ENCODE measurements at regions not wholly inside any gene's neighbourhood (a gene's known extent, or its start where the extent isn't known, plus 50 kb on each side); places are given as distances from the start of the nearest gene placed in this dataset.

- no peaks in the 10 kb centered on the region for H3K9me2 ChIP-seq (replicated peaks; ENCODE audit: insufficient read depth, low read length)
Observed at GRCh38 chr13:67469623-67470022, 239.5 kb upstream of the PCDH9 start.

DNA sequence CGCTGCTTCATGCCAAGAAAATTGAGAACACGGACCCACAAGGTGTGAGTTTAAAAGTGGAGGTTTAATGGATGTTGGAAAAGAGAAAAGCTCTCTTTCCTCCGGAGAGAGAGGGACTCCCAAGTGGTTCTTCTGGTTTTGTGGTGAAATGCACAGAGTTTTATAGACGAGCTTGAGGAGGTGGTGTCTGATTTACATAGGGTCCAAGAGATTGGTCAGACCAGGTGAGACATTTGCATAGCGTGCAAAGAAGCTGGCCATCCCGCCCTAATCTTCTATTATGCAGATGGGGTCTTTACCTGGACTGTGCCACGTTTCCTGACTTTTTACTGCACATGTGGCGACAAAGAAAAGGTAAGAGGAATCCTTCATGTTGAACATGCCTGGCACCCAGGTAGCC lies 236.4 kb upstream of the PCDH9 start:
- Histone ChIP-seq H3K36me3 (replicated peaks; ENCODE audit: insufficient read depth, low read length) (no peaks in the 10 kb centered on the region), H3F3A (ENCODE audit: insufficient read depth, low read length) (no peaks in the 10 kb centered on the region), H3K9me3 (replicated peaks; ENCODE audit: insufficient read depth, low read length) (no peaks in the 10 kb centered on the region), H3K79me2 (ENCODE audit: low read length) (no peaks in the 10 kb centered on the region), H3K4me1 (ENCODE audit: low read length) (no peaks in the 10 kb centered on the region), H3K27me3 (replicated peaks; ENCODE audit: insufficient read depth, low read length) (no peaks in the 10 kb centered on the region), H3K27ac (ENCODE audit: low read length) (no peak overlapping the region), H2AFZ (ENCODE audit: low read length) (no peak overlapping the region), H3K9ac (ENCODE audit: low read length) (no peak overlapping the region), H3K4me3 (ENCODE audit: low read length) (no peak overlapping the region), H4K20me1 (ENCODE audit: insufficient read depth, low read length) (no peaks in the 10 kb centered on the region), H3K9me2 (replicated peaks; ENCODE audit: insufficient read depth, low read length) (no peaks in the 10 kb centered on the region), H3K4me2 (ENCODE audit: low read depth, low read length) (no peak overlapping the region)
- DNase-seq = no peak
- TF ChIP-seq, protein P1, sequence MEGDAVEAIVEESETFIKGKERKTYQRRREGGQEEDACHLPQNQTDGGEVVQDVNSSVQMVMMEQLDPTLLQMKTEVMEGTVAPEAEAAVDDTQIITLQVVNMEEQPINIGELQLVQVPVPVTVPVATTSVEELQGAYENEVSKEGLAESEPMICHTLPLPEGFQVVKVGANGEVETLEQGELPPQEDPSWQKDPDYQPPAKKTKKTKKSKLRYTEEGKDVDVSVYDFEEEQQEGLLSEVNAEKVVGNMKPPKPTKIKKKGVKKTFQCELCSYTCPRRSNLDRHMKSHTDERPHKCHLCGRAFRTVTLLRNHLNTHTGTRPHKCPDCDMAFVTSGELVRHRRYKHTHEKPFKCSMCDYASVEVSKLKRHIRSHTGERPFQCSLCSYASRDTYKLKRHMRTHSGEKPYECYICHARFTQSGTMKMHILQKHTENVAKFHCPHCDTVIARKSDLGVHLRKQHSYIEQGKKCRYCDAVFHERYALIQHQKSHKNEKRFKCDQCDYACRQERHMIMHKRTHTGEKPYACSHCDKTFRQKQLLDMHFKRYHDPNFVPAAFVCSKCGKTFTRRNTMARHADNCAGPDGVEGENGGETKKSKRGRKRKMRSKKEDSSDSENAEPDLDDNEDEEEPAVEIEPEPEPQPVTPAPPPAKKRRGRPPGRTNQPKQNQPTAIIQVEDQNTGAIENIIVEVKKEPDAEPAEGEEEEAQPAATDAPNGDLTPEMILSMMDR (IDR thresholded peaks at IDR 0.05; ENCODE audit: low read length) = no peak
- TF ChIP-seq EZH2phosphoT487 (IDR thresholded peaks at IDR 0.05; ENCODE audit: low read length) = no peak
- no peak for TF ChIP-seq EZH2 (optimal IDR thresholded peaks at IDR 0.05; ENCODE audit: low read depth, low read length)

More at GRCh38 chr13:67469623-67470022, 239.5 kb upstream of the PCDH9 start:
- H2AFZ ChIP-seq (ENCODE audit: low read length) = no peak overlapping the region
- no peaks in the 10 kb centered on the region for H4K20me1 ChIP-seq (ENCODE audit: insufficient read depth, low read length)
- no peaks in the 10 kb centered on the region for H3K36me3 ChIP-seq (replicated peaks; ENCODE audit: insufficient read depth, low read length)
- H3K79me2 ChIP-seq (ENCODE audit: low read length) = no peaks in the 10 kb centered on the region
- no peak overlapping the region for H3K27ac ChIP-seq (ENCODE audit: low read length)
- no peak overlapping the region for H3K9ac ChIP-seq (ENCODE audit: low read length)
- no peak overlapping the region for H3K4me2 ChIP-seq (ENCODE audit: low read depth, low read length)
- H3K27me3 ChIP-seq (replicated peaks; ENCODE audit: insufficient read depth, low read length) = no peaks in the 10 kb centered on the region
- H3K4me3 ChIP-seq (ENCODE audit: low read length) = no peak overlapping the region
- TF ChIP-seq, protein P1 (IDR thresholded peaks at IDR 0.05; ENCODE audit: low read length) = no peak
- TF ChIP-seq EZH2 (optimal IDR thresholded peaks at IDR 0.05; ENCODE audit: low read depth, low read length) = no peak
- no peak for TF ChIP-seq EZH2phosphoT487 (IDR thresholded peaks at IDR 0.05; ENCODE audit: low read length)
- no peaks in the 10 kb centered on the region for H3K9me3 ChIP-seq (replicated peaks; ENCODE audit: insufficient read depth, low read length)
- no peak for DNase-seq
- no peaks in the 10 kb centered on the region for H3K4me1 ChIP-seq (ENCODE audit: low read length)
- H3F3A ChIP-seq (ENCODE audit: insufficient read depth, low read length) = no peaks in the 10 kb centered on the region

DNA sequence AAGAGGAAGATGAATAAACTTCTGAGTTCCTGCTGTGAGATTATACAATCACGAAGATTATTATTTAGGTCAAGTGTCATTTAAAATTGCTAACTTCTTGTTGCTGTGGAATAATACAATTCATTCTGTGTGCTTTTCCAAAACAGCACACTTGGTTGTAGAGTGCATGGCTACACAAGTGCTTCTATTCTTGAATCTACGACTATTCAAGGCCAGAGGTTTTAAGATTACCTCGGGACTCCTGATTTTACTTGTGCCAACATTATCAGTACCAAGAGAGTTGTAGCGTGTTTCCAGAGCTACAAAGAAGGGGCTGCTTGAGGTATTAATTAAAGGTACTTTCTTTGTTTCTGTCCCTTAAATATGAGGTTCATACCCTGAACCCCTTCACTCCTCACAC lies 234.0 kb upstream of the PCDH9 start:
- no peak for TF ChIP-seq EZH2phosphoT487 (IDR thresholded peaks at IDR 0.05; ENCODE audit: low read length)
- no peak for TF ChIP-seq EZH2 (optimal IDR thresholded peaks at IDR 0.05; ENCODE audit: low read depth, low read length)
- TF ChIP-seq, protein P1 (IDR thresholded peaks at IDR 0.05; ENCODE audit: low read length) = no peak
- no peaks in the 10 kb centered on the region for H3K27me3 ChIP-seq (replicated peaks; ENCODE audit: insufficient read depth, low read length)
- H4K20me1 ChIP-seq (ENCODE audit: insufficient read depth, low read length) = no peaks in the 10 kb centered on the region
- H3K9me2 ChIP-seq (replicated peaks; ENCODE audit: insufficient read depth, low read length) = no peaks in the 10 kb centered on the region
- DNase-seq = no peak
- H3K79me2 ChIP-seq (ENCODE audit: low read length) = no peaks in the 10 kb centered on the region
- no peak overlapping the region for H3K4me3 ChIP-seq (ENCODE audit: low read length)
- no peaks in the 10 kb centered on the region for H3K36me3 ChIP-seq (replicated peaks; ENCODE audit: insufficient read depth, low read length)
- H3K9me3 ChIP-seq (replicated peaks; ENCODE audit: insufficient read depth, low read length) = no peaks in the 10 kb centered on the region
- H3K4me1 ChIP-seq (ENCODE audit: low read length) = no peaks in the 10 kb centered on the region
- no peaks in the 10 kb centered on the region for H3F3A ChIP-seq (ENCODE audit: insufficient read depth, low read length)
- no peak overlapping the region for H3K4me2 ChIP-seq (ENCODE audit: low read depth, low read length)
- no peak overlapping the region for H3K27ac ChIP-seq (ENCODE audit: low read length)
- no peak overlapping the region for H3K9ac ChIP-seq (ENCODE audit: low read length)
- no peak overlapping the region for H2AFZ ChIP-seq (ENCODE audit: low read length)
